DND-41 (cell line): ENCODE measurements at regions not wholly inside any gene's neighbourhood (a gene's known extent, or its start where the extent isn't known, plus 50 kb on each side); places are given as distances from the start of the nearest gene placed in this dataset.
"Not testable (repeated sequence)": the region's sequence is repeated elsewhere in the genome, so short reads cannot be mapped to it uniquely, and the experiment has no call there.

Source experiments
- ATAC-seq: fragments of 200-7000 bp; cut with Tn5 transposase; 3 replicates; pipeline ENCODE4 v1.9.1; 2021; ENCODE audit warnings: low read depth; ENCODE audit not compliant: insufficient read depth
- DNase-seq: peaks from one replicate; pipeline ENCODE4 v3.0.0-alpha.2; 2020
- H2AFZ ChIP-seq: 2 replicates; pipeline ENCODE4 v1.6.0; 2012; ENCODE audit warnings: low read depth, low read length
- H3K27ac ChIP-seq: 2 replicates; pipeline ENCODE4 v1.5.1; 2012; ENCODE audit warnings: low read length, inconsistent platforms
- H3K27me3 ChIP-seq: fragments of 200-600 bp; sonication (generic); 2 replicates; pipeline ENCODE4 v1.6.0; 2012; ENCODE audit warnings: low read length, mild to moderate bottlenecking, inconsistent platforms; ENCODE audit not compliant: insufficient read depth, poor library complexity
- H3K36me3 ChIP-seq: 2 replicates; pipeline ENCODE4 v1.5.1; 2012; ENCODE audit warnings: low read length, inconsistent platforms; ENCODE audit not compliant: insufficient read depth
- H3K4me1 ChIP-seq: 2 replicates; pipeline ENCODE4 v1.5.1; 2012; ENCODE audit warnings: mild to moderate bottlenecking, low read length; ENCODE audit not compliant: insufficient read depth
- H3K4me2 ChIP-seq: 2 replicates; pipeline ENCODE4 v1.6.0; 2012; ENCODE audit warnings: mild to moderate bottlenecking, moderate library complexity, low read length, inconsistent platforms; ENCODE audit not compliant: insufficient read depth
- H3K4me3 ChIP-seq, 2 experiments: fragments of 200-600 bp in 1 of 2; shearing (Covaris generic) in 1 of 2; 2 replicates each; pipeline ENCODE4 v1.5.1; 2012 to 2016; ENCODE audit warnings: inconsistent platforms in 2 of 2, low read length in 2 of 2, mild to moderate bottlenecking in 2 of 2, low read depth in 1 of 2, moderate library complexity in 1 of 2
- H3K79me2 ChIP-seq: 2 replicates; pipeline ENCODE4 v1.6.0; 2012; ENCODE audit warnings: low read length, inconsistent platforms; ENCODE audit not compliant: insufficient read depth
- H3K9ac ChIP-seq: 2 replicates; pipeline ENCODE4 v1.6.0; 2012; ENCODE audit warnings: low read depth, mild to moderate bottlenecking, inconsistent platforms, low read length, moderate library complexity
- H3K9me3 ChIP-seq: 2 replicates; pipeline ENCODE4 v1.5.1; 2012; ENCODE audit warnings: low read length, moderate library complexity, mild to moderate bottlenecking, inconsistent platforms; ENCODE audit not compliant: insufficient read depth, severe bottlenecking
- H4K20me1 ChIP-seq: 2 replicates; pipeline ENCODE4 v1.6.0; 2012; ENCODE audit warnings: low read length; ENCODE audit not compliant: insufficient read depth
- CTCF ChIP-seq: IDR thresholded peaks from 2 replicates; pipeline ENCODE4 v1.5.1; 2012; ENCODE audit warnings: borderline replicate concordance, low read length, moderate library complexity, mild to moderate bottlenecking; ENCODE audit not compliant: poor library complexity, severe bottlenecking; ENCODE audit errors: extremely low read depth
- EZH2 ChIP-seq: IDR thresholded peaks from 3 replicates; pipeline ENCODE4 v1.6.1; 2012; ENCODE audit warnings: borderline replicate concordance, low read depth, mild to moderate bottlenecking, moderate library complexity, low read length, inconsistent platforms; ENCODE audit not compliant: severe bottlenecking

GRCh38 chr17:77632619-77633018 lies 325.9 kb upstream of the TNRC6C start:
- Histone ChIP-seq H3K36me3 (no peaks in the 10 kb centered on the region), H2AFZ (no peak overlapping the region), H3K9ac (no peak overlapping the region), H3K4me3 (no peak overlapping the region), H3K4me2 (no peak overlapping the region), H4K20me1 (no peaks in the 10 kb centered on the region), H3K4me1 (no peaks in the 10 kb centered on the region; the same call in 1 of the 2 replicates), H3K79me2 (no peaks in the 10 kb centered on the region), H3K27ac (no peak overlapping the region), H3K27me3 (no peaks in the 10 kb centered on the region), H3K9me3 (no peaks in the 10 kb centered on the region)
- TF ChIP-seq CTCF = no peak
- TF ChIP-seq EZH2 = no peak
- DNase-seq (no peak), ATAC-seq (no peak)

- Histone ChIP-seq H3K4me2 (no peak overlapping the region), H3K36me3 (no peaks in the 10 kb centered on the region), H3K9me3 (no peaks in the 10 kb centered on the region), H3K27ac (no peak overlapping the region), H3K9ac (no peak overlapping the region), H4K20me1 (no peaks in the 10 kb centered on the region), H3K79me2 (no peaks in the 10 kb centered on the region), H3K4me1 (no peaks in the 10 kb centered on the region; the same call in 1 of the 2 replicates), H3K27me3 (peaks cover 5% of the 10 kb centered on the region), H3K4me3 (no peak overlapping the region), H2AFZ (no peak overlapping the region; the same call in 1 of the 2 replicates)
- no peak for DNase-seq
- no peak for ATAC-seq
- TF ChIP-seq CTCF = no peak
- no peak for TF ChIP-seq EZH2
Observed at GRCh38 chr17:77634710-77635109, 323.8 kb upstream of the TNRC6C start.

GRCh38 chr17:77635176-77635575 lies 323.3 kb upstream of the TNRC6C start:
- Histone ChIP-seq H3K4me1 (no peaks in the 10 kb centered on the region; the same call in 1 of the 2 replicates), H3K27me3 (peaks cover 6% of the 10 kb centered on the region), H3K9ac (no peak overlapping the region), H4K20me1 (no peaks in the 10 kb centered on the region), H2AFZ (no peak overlapping the region), H3K79me2 (no peaks in the 10 kb centered on the region), H3K9me3 (no peaks in the 10 kb centered on the region), H3K36me3 (no peaks in the 10 kb centered on the region), H3K4me2 (no peak overlapping the region), H3K27ac (no peak overlapping the region), H3K4me3 (no peak overlapping the region)
- DNase-seq = no peak
- ATAC-seq = no peak
- TF ChIP-seq CTCF = no peak
- no peak for TF ChIP-seq EZH2

GRCh38 chr17:77635785-77636184 lies 322.7 kb upstream of the TNRC6C start:
- H3K9me3 ChIP-seq, H3K79me2 ChIP-seq, H3K36me3 ChIP-seq, H3K27ac ChIP-seq, H3K4me1 ChIP-seq, ATAC-seq, H3K4me3 ChIP-seq, DNase-seq, H3K4me2 ChIP-seq, H4K20me1 ChIP-seq, H3K9ac ChIP-seq, H2AFZ ChIP-seq: not testable (repeated sequence)
- H3K27me3 ChIP-seq = peaks cover 10% of the 10 kb centered on the region
